GM12865 (cell line): ENCODE measurements at regions not wholly inside any gene's neighbourhood (a gene's known extent, or its start where the extent isn't known, plus 50 kb on each side); places are given as distances from the start of the nearest gene placed in this dataset.

Source experiments
- DNase-seq: peaks from one replicate; pipeline ENCODE4 v3.0.0; 2010; ENCODE audit warnings: low read depth
- H3K4me3 ChIP-seq: 2 replicates; pipeline ENCODE4 v1.5.1; 2011; ENCODE audit warnings: mild to moderate bottlenecking, low read depth, low read length, control low read depth
- TF ChIP-seq, protein P1 (sequence below): IDR thresholded peaks from 2 replicates; pipeline ENCODE4 v1.5.1; 2011; ENCODE audit warnings: low read length, control low read depth, low read depth, inconsistent platforms; ENCODE audit not compliant: insufficient read depth; ENCODE audit errors: missing control alignments

DNA sequence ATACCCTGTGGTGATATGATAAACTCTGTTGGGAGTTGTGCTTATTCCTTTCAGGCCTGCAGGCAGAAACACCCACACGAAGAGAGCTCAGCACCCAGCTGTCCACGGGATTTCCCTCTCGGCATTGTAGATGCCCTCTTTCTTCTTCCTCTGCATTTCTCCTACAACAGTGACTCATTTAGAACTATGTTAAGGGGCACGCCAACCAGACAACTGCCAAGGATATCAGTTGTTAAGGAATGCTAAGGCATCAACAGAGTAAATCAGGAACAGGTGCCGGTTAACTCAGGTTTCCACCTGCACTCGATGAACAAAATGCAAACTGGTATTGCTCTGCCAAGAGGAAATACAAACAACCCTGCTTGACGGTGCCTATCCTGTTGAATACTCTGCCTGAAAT lies 270.0 kb upstream of the PEX5L start:
- no peak for DNase-seq
- TF ChIP-seq, protein P1, sequence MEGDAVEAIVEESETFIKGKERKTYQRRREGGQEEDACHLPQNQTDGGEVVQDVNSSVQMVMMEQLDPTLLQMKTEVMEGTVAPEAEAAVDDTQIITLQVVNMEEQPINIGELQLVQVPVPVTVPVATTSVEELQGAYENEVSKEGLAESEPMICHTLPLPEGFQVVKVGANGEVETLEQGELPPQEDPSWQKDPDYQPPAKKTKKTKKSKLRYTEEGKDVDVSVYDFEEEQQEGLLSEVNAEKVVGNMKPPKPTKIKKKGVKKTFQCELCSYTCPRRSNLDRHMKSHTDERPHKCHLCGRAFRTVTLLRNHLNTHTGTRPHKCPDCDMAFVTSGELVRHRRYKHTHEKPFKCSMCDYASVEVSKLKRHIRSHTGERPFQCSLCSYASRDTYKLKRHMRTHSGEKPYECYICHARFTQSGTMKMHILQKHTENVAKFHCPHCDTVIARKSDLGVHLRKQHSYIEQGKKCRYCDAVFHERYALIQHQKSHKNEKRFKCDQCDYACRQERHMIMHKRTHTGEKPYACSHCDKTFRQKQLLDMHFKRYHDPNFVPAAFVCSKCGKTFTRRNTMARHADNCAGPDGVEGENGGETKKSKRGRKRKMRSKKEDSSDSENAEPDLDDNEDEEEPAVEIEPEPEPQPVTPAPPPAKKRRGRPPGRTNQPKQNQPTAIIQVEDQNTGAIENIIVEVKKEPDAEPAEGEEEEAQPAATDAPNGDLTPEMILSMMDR = no peak
- no peak overlapping the region for H3K4me3 ChIP-seq

DNA sequence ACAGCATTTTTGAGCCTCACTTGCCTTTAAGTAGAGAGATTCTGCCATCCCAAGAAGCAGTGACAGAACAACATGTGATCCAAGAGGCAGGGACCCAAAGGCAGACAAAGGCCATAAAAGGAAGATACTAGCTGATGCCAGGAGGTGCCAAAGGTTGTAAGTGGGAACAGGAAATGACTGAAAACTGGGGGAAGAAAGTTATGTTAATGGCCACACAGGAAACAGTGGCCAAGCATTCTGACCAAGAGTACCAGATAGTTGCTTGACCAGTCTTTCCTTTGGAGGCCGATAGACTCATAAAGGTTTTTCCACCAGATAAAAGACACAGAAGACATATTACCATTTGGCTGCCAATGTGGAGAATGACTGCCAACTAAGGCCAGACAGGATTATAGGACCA lies 274.5 kb upstream of the PEX5L start:
- TF ChIP-seq, protein P1 = no peak
- peak; percentile 9 for DNase-seq
- no peak overlapping the region for H3K4me3 ChIP-seq

DNA sequence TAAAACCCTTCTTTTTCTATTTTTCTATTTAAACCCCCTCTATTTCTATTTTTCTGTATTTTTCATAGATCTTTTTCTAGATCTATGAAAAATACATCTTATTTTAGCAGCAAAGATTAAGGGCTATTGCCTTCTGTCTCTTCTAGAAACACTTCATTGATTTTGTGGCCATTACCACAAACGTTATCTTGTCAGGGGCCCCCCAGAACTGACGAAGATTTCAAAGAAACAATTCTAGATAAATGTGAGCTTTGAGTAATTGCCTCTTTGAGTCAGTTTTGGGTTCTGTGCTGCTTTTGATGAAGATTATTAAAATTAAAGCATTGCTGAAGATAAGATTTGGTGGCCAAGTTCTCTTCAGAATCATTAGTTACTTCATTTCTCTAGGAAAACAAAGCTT lies 279.6 kb upstream of the PEX5L start:
- no peak for DNase-seq
- TF ChIP-seq, protein P1 = no peak
- no peak overlapping the region for H3K4me3 ChIP-seq

DNA sequence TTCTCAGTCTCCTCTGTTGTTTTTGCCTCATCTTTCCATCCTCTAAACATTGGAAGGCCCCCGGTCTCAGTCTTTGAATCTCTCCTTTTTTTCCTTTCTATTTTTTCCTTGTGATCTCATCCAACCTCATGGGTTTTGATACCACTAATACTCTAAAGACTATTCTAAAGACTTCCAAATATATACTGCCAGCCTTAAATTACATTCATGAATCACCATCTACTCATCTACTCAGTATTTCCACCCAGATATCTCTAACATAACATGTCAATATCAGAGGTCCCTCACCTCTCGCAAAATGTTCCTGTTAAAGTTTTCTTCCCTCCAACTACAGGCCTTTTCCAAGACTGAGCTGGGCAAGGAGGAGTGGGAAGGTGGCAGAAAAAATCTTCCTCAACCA lies 282.5 kb upstream of the TTC14 start:
- no peak for DNase-seq

DNA sequence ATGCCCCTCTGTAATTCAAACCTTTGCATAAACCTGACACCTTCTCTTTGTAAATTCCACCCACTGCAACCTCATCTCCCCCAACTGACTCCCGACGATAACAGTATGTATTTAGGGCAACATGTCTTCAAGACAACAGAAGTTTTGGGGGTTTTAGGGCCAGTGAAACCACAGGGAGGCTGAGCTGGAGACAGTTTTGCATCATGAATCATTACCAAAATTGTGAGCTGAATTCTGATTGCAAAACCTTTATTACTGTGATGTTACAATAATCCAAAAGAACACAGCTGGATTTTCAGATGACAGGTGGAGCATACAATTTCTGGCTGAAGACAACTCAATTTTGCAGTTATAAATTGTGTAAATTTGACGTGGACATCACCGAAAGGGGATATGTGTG lies 281.3 kb upstream of the TTC14 start:
- no peak overlapping the region for H3K4me3 ChIP-seq
- no peak for DNase-seq
- TF ChIP-seq, protein P1 = no peak

More for the DNA sequence above, 282.5 kb upstream of the TTC14 start:
- H3K4me3 ChIP-seq = no peak overlapping the region
- TF ChIP-seq, protein P1 = no peak

DNA sequence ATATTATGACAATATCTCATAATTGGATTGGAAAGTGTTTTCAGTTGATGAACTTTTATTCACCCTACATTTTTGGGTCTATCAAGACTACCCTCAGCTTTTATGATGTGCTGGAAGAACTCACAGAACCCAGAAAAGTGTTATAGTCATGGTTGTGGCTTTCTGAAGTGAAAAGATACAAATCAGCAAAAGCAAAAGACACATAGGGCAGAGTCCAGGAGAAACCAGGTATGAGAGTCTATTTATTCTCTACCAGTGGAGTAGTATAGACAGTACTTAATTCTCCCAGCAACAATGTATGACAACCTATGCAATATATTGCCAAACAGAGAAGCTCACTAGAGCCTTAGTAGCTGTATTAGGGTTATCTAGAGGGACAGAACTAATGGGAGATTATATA lies 280.4 kb upstream of the TTC14 start:
- no peak overlapping the region for H3K4me3 ChIP-seq
- TF ChIP-seq, protein P1 = no peak
- no peak for DNase-seq

DNA sequence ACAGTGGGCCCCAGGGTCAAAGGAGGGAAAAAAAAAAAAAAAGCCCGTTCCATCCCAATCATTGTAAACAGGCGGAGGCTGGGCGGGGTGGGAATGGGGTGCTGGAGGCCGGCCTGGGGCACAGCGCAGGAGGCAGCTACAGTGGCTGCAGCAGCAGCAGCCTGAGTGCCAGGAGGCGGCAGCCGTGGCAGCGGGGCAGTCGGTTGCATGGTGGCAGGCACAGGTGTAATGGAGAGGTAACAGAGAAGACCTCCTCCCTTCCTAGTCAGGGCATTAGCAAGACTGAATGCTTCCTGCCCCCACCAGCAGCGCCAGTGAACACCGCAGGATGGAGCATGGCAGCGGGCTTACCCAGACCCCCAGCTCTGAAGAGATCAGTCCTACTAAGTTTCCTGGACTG lies 279.1 kb upstream of the TTC14 start:
- TF ChIP-seq, protein P1 = no peak

More for the DNA sequence above, 279.1 kb upstream of the TTC14 start:
- DNase-seq = no peak
- no peak overlapping the region for H3K4me3 ChIP-seq
